ENCODE measurements at regions not wholly inside any gene's neighbourhood (a gene's known extent, or its start where the extent isn't known, plus 50 kb on each side); places are given as distances from the start of the nearest gene placed in this dataset.

- H3K9me3 ChIP-seq (ENCODE audit: control insufficient read depth in 4 of 4, insufficient read depth in 3 of 4, low read length in 3 of 4), result peaks cover 0 to 2% (median 0%) of the 10 kb centered on the region in 4 donors
- TF ChIP-seq CTCF (IDR thresholded peaks at IDR 0.05; ENCODE audit: control extremely low read depth, extremely low read depth), result no peak
- no peak overlapping the region for H3K4me3 ChIP-seq
- no peaks in the 10 kb centered on the region for H3K4me1 ChIP-seq (ENCODE audit: control insufficient read depth in 5 of 5, insufficient read depth in 5 of 5, low read length in 5 of 5)
- H3K27me3 ChIP-seq (ENCODE audit: control insufficient read depth in 3 of 3, insufficient read depth in 3 of 3, low read length in 2 of 3), result no peaks in the 10 kb centered on the region
- no peaks in the 10 kb centered on the region for H3K36me3 ChIP-seq (ENCODE audit: control insufficient read depth in 4 of 4, insufficient read depth in 4 of 4, low read length in 4 of 4)
- DNase-seq (no peak), ATAC-seq (ENCODE audit: insufficient read depth, low FRiP score) (no peak)
- WGBS, 2 donors, result 89 to 90% methylated on average over 5 of the region's 5 CpGs
- H3K27ac ChIP-seq (ENCODE audit: low read depth in 1 of 2, low read length in 1 of 2), result no peak overlapping the region
- H3K9ac ChIP-seq (ENCODE audit: insufficient read depth in 1 of 2, low read length in 2 of 2), result no peak overlapping the region
These were observed 240.5 kb downstream of the SOX2 start for GRCh38 chr3:181952221-181952620.

DNA sequence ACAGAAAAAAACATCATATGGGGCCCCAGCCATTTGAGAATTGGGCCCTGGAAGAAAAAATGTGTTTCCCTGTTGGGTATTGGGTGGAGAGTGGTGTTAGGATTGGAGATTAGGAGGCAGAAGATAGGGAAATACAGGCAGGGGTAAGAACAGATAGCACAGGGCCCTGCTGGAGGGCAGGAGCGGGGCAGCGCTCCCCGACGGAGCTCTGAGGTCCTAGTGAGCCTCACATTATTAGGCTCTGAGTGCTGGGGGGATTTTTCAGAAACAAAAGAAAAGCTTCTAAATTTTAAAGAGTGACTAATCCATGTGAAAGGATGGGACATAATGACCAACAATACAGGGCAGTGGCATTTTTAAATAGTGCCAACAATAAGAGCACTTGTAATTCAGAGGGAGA is 241.2 kb downstream of the SOX2 start:
- no peak overlapping the region for H3K27ac ChIP-seq (ENCODE audit: low read depth in 1 of 2, low read length in 1 of 2)
- DNase-seq (no peak), ATAC-seq (ENCODE audit: insufficient read depth, low FRiP score) (no peak)
- no peak for TF ChIP-seq CTCF (IDR thresholded peaks at IDR 0.05; ENCODE audit: control extremely low read depth, extremely low read depth)
- H3K36me3 ChIP-seq (ENCODE audit: control insufficient read depth in 4 of 4, insufficient read depth in 4 of 4, low read length in 4 of 4), result no peaks in the 10 kb centered on the region
- H3K9me3 ChIP-seq (ENCODE audit: control insufficient read depth in 4 of 4, insufficient read depth in 3 of 4, low read length in 3 of 4), result no peaks in the 10 kb centered on the region
- no peaks in the 10 kb centered on the region for H3K4me1 ChIP-seq (ENCODE audit: control insufficient read depth in 5 of 5, insufficient read depth in 5 of 5, low read length in 5 of 5)
- 87 to 94% methylated on average over 4 of the region's 4 CpGs for WGBS, 2 donors
- H3K27me3 ChIP-seq (ENCODE audit: control insufficient read depth in 3 of 3, insufficient read depth in 3 of 3, low read length in 2 of 3), result no peaks in the 10 kb centered on the region
- no peak overlapping the region for H3K9ac ChIP-seq (ENCODE audit: insufficient read depth in 1 of 2, low read length in 2 of 2)
- H3K4me3 ChIP-seq, result no peak overlapping the region

DNA sequence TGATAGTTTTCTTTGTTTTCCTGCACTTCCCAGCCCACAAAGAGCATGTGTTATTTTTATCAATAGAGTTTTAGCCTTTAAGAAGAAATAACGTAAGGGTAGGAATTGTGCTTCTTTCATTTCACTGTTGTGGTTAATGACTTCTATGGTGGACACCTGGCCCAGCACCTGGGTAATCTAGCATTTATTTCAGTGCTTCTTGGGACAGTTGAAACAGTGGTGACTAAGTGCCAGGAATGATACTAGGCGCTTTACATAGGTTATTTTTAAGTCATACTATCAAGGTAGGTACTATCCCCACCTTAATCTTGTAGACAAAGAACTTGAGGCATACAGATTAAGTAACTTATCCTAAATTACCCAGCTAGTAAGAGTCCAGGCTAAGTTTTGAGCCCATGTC is 243.8 kb downstream of the SOX2 start:
- Histone ChIP-seq H3K36me3 (ENCODE audit: control insufficient read depth in 4 of 4, insufficient read depth in 4 of 4, low read length in 4 of 4) (no peaks in the 10 kb centered on the region), H3K4me3 (no peak overlapping the region), H3K27me3 (ENCODE audit: control insufficient read depth in 3 of 3, insufficient read depth in 3 of 3, low read length in 2 of 3) (no peaks in the 10 kb centered on the region), H3K27ac (ENCODE audit: low read depth in 1 of 2, low read length in 1 of 2) (no peak overlapping the region), H3K4me1 (ENCODE audit: control insufficient read depth in 5 of 5, insufficient read depth in 5 of 5, low read length in 5 of 5) (no peaks in the 10 kb centered on the region), H3K9me3 (ENCODE audit: control insufficient read depth in 4 of 4, insufficient read depth in 3 of 4, low read length in 3 of 4) (no peaks in the 10 kb centered on the region), H3K9ac (ENCODE audit: insufficient read depth in 1 of 2, low read length in 2 of 2) (no peak overlapping the region)
- 89 to 96% methylated on average over 2 of the region's 2 CpGs for WGBS, 2 donors
- no peak for ATAC-seq (ENCODE audit: insufficient read depth, low FRiP score)
- DNase-seq, result no peak
- TF ChIP-seq CTCF (IDR thresholded peaks at IDR 0.05; ENCODE audit: control extremely low read depth, extremely low read depth), result no peak

- no peak for TF ChIP-seq CTCF (IDR thresholded peaks at IDR 0.05; ENCODE audit: control extremely low read depth, extremely low read depth)
- H3K4me1 ChIP-seq (ENCODE audit: control insufficient read depth in 5 of 5, insufficient read depth in 5 of 5, low read length in 5 of 5), result no peaks in the 10 kb centered on the region
- H3K4me3 ChIP-seq, result no peak overlapping the region
- H3K9ac ChIP-seq (ENCODE audit: insufficient read depth in 1 of 2, low read length in 2 of 2), result no peak overlapping the region
- WGBS, 2 donors, result 88 to 90% methylated on average over 5 of the region's 5 CpGs
- no peaks in the 10 kb centered on the region for H3K27me3 ChIP-seq (ENCODE audit: control insufficient read depth in 3 of 3, insufficient read depth in 3 of 3, low read length in 2 of 3)
- H3K36me3 ChIP-seq (ENCODE audit: control insufficient read depth in 4 of 4, insufficient read depth in 4 of 4, low read length in 4 of 4), result no peaks in the 10 kb centered on the region
- no peaks in the 10 kb centered on the region for H3K9me3 ChIP-seq (ENCODE audit: control insufficient read depth in 4 of 4, insufficient read depth in 3 of 4, low read length in 3 of 4)
- DNase-seq (no peak), ATAC-seq (ENCODE audit: insufficient read depth, low FRiP score) (no peak)
- no peak overlapping the region for H3K27ac ChIP-seq (ENCODE audit: low read depth in 1 of 2, low read length in 1 of 2)
These were observed 244.4 kb downstream of the SOX2 start for GRCh38 chr3:181956122-181956521.
